K562 (cell line): ENCODE measurements at regions not wholly inside any gene's neighbourhood (a gene's known extent, or its start where the extent isn't known, plus 50 kb on each side); places are given as distances from the start of the nearest gene placed in this dataset.

Source experiments
- ATAC-seq: fragments of 200-7000 bp; cut with Tn5 transposase; 3 replicates; pipeline ENCODE4 v1.9.1; 2020; ENCODE audit warnings: moderate library complexity
- BruUV-seq: library from RNA; stranded (reverse); fragments of 400-500 nt; replicated peaks from 2 replicates; lab custom pipeline; 2021; lab: Mats Ljungman, UMichigan
- CTCF ChIA-PET: fragments of 300-600 bp; formaldehyde crosslinking; extraction: SDS; loops from one replicate; lab custom pipeline; 2021; ENCODE audit warnings: low intra/inter-chr PET ratio; lab: Yijun Ruan, JAX
- POLR2A ChIA-PET: fragments of 300-600, 350-650 bp; sonication (Branson Sonifier 250); formaldehyde crosslinking; extraction: SDS; loops from one replicate; lab custom pipeline; 2021; ENCODE audit warnings: antibody characterized with exemption, inconsistent platforms; lab: Yijun Ruan, JAX
- DNase-seq, 4 experiments: peaks; one replicate each; pipeline versions ENCODE4 v3.0.0 to v3.0.0-alpha.2; 2011 to 2018; ENCODE audit warnings: low spot score in 3 of 4, mixed read lengths in 3 of 4; ENCODE audit errors: extremely low read depth in 1 of 4
- FAIRE-seq: peaks from 2 replicates; lab custom pipeline; 2011; peaks lifted over from hg19 to GRCh38; lab: Jason Lieb, UNC
- H2AFZ ChIP-seq: 2 replicates; pipeline ENCODE4 v1.6.0; 2011; ENCODE audit warnings: low read depth, low read length, control low read depth, inconsistent platforms
- H3K27ac ChIP-seq: fragments of 200-600 bp; 3 replicates; pipeline ENCODE4 v1.8.0; 2011; ENCODE audit warnings: low read depth, mild to moderate bottlenecking, control low read depth, inconsistent platforms, low read length, moderate library complexity, mixed read lengths; ENCODE audit errors: extremely low read depth
- H3K27me3 ChIP-seq, 2 experiments: fragments of 300-600 bp in 1 of 2; 2 replicates in 1 of 2; 3 replicates in 1 of 2; pipeline versions ENCODE4 v1.6.0 to v1.8.0; 2011; ENCODE audit warnings: inconsistent platforms in 2 of 2, low read length in 2 of 2, mild to moderate bottlenecking in 1 of 2, mixed read lengths in 1 of 2, moderate library complexity in 1 of 2; ENCODE audit not compliant: control insufficient read depth in 2 of 2, insufficient read depth in 2 of 2
- H3K36me3 ChIP-seq: fragments of 300-600 bp; 3 replicates; pipeline ENCODE4 v1.8.0; 2011; ENCODE audit warnings: mild to moderate bottlenecking, low read length, inconsistent platforms; ENCODE audit not compliant: control insufficient read depth, insufficient read depth
- H3K4me1 ChIP-seq, 2 experiments: fragments of 200-600 bp in 1 of 2; replicated peaks in 1 of 2; 2 replicates in 1 of 2; 3 replicates in 1 of 2; pipeline versions ENCODE4 v1.5.1 to v1.8.0; 2011; ENCODE audit warnings: inconsistent platforms in 2 of 2, low read length in 2 of 2, mild to moderate bottlenecking in 1 of 2, mixed read lengths in 1 of 2, moderate library complexity in 1 of 2; ENCODE audit not compliant: control insufficient read depth in 2 of 2, insufficient read depth in 2 of 2
- H3K4me2 ChIP-seq: 2 replicates; pipeline ENCODE4 v1.6.1; 2011; ENCODE audit warnings: low read length, control low read depth, inconsistent platforms, mixed read lengths; ENCODE audit not compliant: insufficient read depth
- H3K4me3 ChIP-seq: fragments of 200-600 bp; sonication (generic), shearing (Covaris generic); 2 replicates; pipeline ENCODE4 v1.5.1; 2016; ENCODE audit warnings: control low read depth, inconsistent platforms
- H3K79me2 ChIP-seq: fragments of 200-600 bp; 3 replicates; pipeline ENCODE4 v1.8.0; 2011; ENCODE audit warnings: low read length, inconsistent platforms; ENCODE audit not compliant: control insufficient read depth, insufficient read depth
- H3K9ac ChIP-seq, 2 experiments: 2 replicates each; pipeline versions ENCODE4 v1.6.0 to v1.6.1; 2011; ENCODE audit warnings: low read depth in 2 of 2, low read length in 2 of 2, control low read depth in 1 of 2, inconsistent platforms in 1 of 2, mild to moderate bottlenecking in 1 of 2, mixed read lengths in 1 of 2; ENCODE audit not compliant: insufficient read depth in 1 of 2
- H3K9me1 ChIP-seq: one replicate; pipeline ENCODE4 v1.6.0; 2011; ENCODE audit warnings: inconsistent platforms, mild to moderate bottlenecking, low read length, moderate library complexity; ENCODE audit not compliant: control insufficient read depth, insufficient read depth
- H3K9me3 ChIP-seq: replicated peaks from 2 replicates; pipeline ENCODE4 v1.5.1; 2011; ENCODE audit warnings: low read depth, low read length, inconsistent platforms; ENCODE audit not compliant: control insufficient read depth, insufficient read depth
- H4K20me1 ChIP-seq: replicated peaks from 2 replicates; pipeline ENCODE4 v1.6.1; 2011; ENCODE audit warnings: low read length, inconsistent platforms, mixed read lengths; ENCODE audit not compliant: control insufficient read depth, insufficient read depth
- ARID4B ChIP-seq: sonication (generic); formaldehyde crosslinking; IDR thresholded peaks from 2 replicates; pipeline ENCODE4 v1.8.0; 2022; ENCODE audit warnings: mild to moderate bottlenecking, missing genetic modification reagents
- FOXA3 ChIP-seq, 2 experiments: fragments of 450-650 bp in 1 of 2; sonication (generic) in 1 of 2; formaldehyde crosslinking; IDR thresholded peaks in 1 of 2; conservative IDR thresholded peaks in 1 of 2; 2 replicates each; pipeline versions ENCODE4 v1.4.0 to v1.8.0; 2020 to 2022; ENCODE audit warnings: mild to moderate bottlenecking in 2 of 2, missing genetic modification reagents in 1 of 2
- JUN ChIP-seq, 2 experiments: sonication (generic) in 1 of 2; formaldehyde crosslinking in 1 of 2; IDR thresholded peaks; 2 replicates each; pipeline versions ENCODE4 v1.6.1 to v1.8.0; 2012 to 2022; ENCODE audit warnings: borderline replicate concordance in 2 of 2, mild to moderate bottlenecking in 2 of 2, improper control_type of control experiment in 1 of 2, low read depth in 1 of 2, low read length in 1 of 2, missing genetic modification reagents in 1 of 2
- NFIC ChIP-seq: fragments of 450-650 bp; IDR thresholded peaks from 2 replicates; pipeline ENCODE4 v1.6.1; 2017; ENCODE audit warnings: mild to moderate bottlenecking, inconsistent platforms
- STAT5A ChIP-seq: IDR thresholded peaks from 2 replicates; pipeline ENCODE4 v1.6.1; 2012; ENCODE audit warnings: low read length, inconsistent platforms, borderline replicate concordance
- ZNF766 ChIP-seq: fragments of 200-800 bp; sonication (Bioruptor generic); conservative IDR thresholded peaks from 2 replicates; pipeline ENCODE4 v1.6.1; 2016; ENCODE audit warnings: missing genetic modification characterization, missing compliant biosample characterization
- WGBS: fragments of 100-300 bp; shearing (Covaris generic); methylation state at CpG from one replicate; pipeline ENCODE4 v1.1.6; 2016; ENCODE audit warnings: low coverage, mixed read lengths; ENCODE audit not compliant: insufficient coverage; ENCODE audit errors: missing lambda C conversion rate; 5-methylcytosine and 5-hydroxymethylcytosine counted together
- in situ Hi-C: fragments of 300-500 bp; cut with MboI; formaldehyde crosslinking; loops from 4 replicates; pipeline ENCODE4 v1.15.0; 2018; ENCODE audit warnings: inconsistent platforms, mixed read lengths
- intact Hi-C: fragments of 100-400 bp; cut with micrococcal nuclease; formaldehyde crosslinking; loops from 2 replicates; pipeline ENCODE4 v1.14.2; 2022

- TF ChIP-seq ARID4B (CRISPR knock-in tag) (no peak), ZNF766 (CRISPR knock-in tag) (no peak), STAT5A (no peak)
These were observed 52.2 kb upstream of the TOM1L1 start (continued) for GRCh38 chr17:54848368-54848987.

GRCh38 chr17:54849660-54850059 lies 51.0 kb upstream of the TOM1L1 start:
- H3K4me2 ChIP-seq: no peak overlapping the region
- H4K20me1 ChIP-seq: no peaks in the 10 kb centered on the region
- no peaks in the 10 kb centered on the region for H3K79me2 ChIP-seq
- TF ChIP-seq NFIC (0 out of 2 replicates have a peak, but pooled peaks have one; percentile 6), JUN (IDR thresholded peaks at IDR 0.05; ENCODE audit: borderline replicate concordance, low read depth, low read length) (no peak), JUN (CRISPR knock-in tag; IDR thresholded peaks at IDR 0.05; ENCODE audit: borderline replicate concordance) (no peak), FOXA3 (CRISPR knock-in tag; conservative IDR thresholded peaks at IDR 0.05 in 1 of 2, IDR thresholded peaks at IDR 0.05 in 1 of 2) (no peak)
- no peak overlapping the region for H2AFZ ChIP-seq
- peaks cover 0 to 6% of the 10 kb centered on the region in 2 experiments; a peak in 2 of 5 replicates for H3K4me1 ChIP-seq
- ChIA-PET POLR2A (interaction anchor here (1.4 to 1.5 kb wide), 2 partner anchors 11 to 15 kb away, joined by 5 to 6 read pairs; no protein-coding TSS in a partner anchor), CTCF (no interaction called here)
- H3K9ac ChIP-seq: no peak overlapping the region
- in situ Hi-C loops (no loop called here), intact Hi-C loops (no loop called here)
- no peaks in the 10 kb centered on the region for H3K36me3 ChIP-seq
- 54% methylated on average over 6 of the region's 6 CpGs for WGBS
- DNase-seq (no peak), ATAC-seq (no peak), FAIRE-seq (no peak)
- H3K27me3 ChIP-seq: no peaks in the 10 kb centered on the region
- no peak overlapping the region for H3K27ac ChIP-seq
- no TSS peak for BruUV-seq
- H3K9me1 ChIP-seq: no peaks in the 10 kb centered on the region
- no peak overlapping the region for H3K4me3 ChIP-seq
- no peaks in the 10 kb centered on the region for H3K9me3 ChIP-seq
